ENCODE measurements at regions not wholly inside any gene's neighbourhood (a gene's known extent, or its start where the extent isn't known, plus 50 kb on each side); places are given as distances from the start of the nearest gene placed in this dataset.
A peak's percentile ranks its signal among the peaks of the same experiment; 100 is the strongest.

- DNase-seq, result no peak
Measured at GRCh38 chr16:51401673-51402072, 250.6 kb upstream of the SALL1 start.

DNA sequence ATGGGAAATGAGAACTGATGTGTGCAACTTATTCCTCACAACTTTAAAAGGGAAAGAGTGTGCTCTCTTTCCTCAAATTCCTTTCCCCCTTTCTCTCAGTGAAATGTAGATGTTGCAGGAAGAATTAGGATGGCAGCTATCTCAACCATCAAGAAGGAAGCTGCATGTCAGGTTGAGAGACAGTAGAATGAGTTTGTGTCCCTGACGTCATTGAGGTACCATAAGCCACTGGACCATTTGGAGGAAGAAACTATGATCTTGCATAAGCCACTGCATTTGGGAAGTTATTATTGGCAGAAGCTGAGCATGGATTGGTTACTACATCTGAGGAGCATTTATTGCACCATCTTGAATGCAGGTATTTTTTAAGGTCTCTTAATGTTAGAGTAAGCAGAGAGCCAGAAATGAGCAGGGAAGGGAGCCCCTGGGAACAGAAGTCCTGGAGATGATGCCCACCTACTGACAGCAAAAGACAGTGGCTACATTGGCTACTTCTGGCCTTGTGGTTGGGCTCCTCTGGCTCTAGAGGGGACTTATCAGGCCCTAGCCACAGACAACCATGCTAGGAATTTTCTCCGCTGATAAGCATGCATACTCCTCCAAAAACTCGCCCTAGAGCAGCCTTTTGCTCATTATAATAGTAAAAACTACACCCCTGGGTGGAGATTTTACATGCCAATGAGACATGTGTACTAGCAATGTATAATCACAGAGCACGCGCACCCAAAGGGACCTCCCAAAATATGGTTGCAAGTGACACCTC, 249.0 kb upstream of the SALL1 start:
- no peak for DNase-seq

GRCh38 chr16:51394421-51394820, 243.4 kb upstream of the SALL1 start:
- no peak for DNase-seq

DNA sequence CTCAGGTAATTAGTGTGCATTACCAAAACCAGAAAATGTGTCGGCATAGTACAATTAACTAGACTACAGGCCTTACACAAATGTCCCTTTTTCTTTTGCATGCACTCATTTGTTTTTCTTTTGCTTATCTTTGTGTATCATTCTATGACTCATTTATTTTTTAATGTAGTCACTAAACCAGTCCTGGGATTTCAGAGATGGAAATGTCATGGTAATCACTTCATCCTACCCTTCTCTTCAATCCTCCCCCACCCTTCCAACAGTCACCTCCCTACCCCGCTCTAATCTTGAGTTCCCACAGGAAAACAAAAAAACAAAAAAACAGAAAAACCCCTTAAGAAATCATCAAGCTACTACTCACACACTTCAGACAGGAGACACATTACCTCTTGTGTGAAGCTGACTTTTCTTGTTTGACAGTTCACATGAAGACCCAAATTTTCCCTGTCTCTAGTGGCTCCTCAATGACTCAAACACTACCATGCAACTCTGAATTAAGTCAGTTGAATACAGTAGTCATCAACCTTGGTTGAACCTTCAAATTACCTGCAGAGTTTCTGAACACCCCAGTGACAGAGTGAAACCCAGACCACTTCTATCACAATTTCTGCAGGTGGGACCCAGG, 242.4 kb upstream of the SALL1 start:
- no peak for DNase-seq

GRCh38 chr16:51392521-51393187, 241.6 kb upstream of the SALL1 start:
- no peak for DNase-seq

- DNase-seq, result no peak
Measured at GRCh38 chr16:51391798-51392511, 240.9 kb upstream of the SALL1 start.

- no peak for DNase-seq
Measured at GRCh38 chr16:51390877-51391276, 239.8 kb upstream of the SALL1 start.

- DNase-seq, result no peak
Measured at GRCh38 chr16:51389881-51390280, 238.8 kb upstream of the SALL1 start.

DNA sequence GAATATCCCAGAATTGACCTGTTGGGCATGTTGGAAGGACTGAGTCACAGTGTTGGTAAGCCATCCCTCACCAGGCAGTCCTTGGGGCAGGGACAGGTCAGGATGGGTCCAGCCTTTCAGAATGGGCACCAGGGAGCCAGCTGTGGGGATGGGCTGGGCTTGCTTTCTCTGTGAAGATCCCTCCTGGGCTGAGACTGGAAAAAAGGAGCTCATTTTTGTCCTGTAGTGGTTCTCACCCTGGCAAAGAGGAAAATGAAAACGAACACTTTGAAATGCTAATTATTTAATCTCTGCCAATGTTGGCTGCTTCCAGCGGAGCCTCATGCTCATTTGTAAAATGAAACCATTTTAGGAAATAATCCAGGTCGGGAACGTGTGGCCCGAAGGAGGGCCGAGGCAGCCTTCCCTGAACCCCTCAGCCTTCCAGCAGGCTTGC, 237.5 kb upstream of the SALL1 start:
- DNase-seq, result no peak

DNA sequence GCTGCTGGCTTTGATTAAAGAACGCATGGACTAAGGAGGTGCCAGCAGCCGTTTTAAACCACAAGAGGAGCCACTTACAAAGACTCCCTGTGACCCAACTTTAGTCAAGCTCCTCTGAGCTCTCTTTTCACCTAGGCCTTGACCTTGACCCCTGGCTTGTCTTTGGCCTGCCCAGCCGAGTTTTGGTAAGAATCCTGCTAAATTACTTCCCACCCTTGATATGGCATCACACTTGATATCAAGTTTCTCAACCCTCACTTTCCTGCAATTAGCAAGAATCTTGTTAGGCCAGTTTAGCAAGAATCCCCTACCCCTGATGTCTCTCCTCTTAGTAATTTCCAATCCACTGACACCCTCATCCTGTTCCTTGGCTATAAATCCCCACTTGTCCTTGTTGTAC, 232.8 kb upstream of the SALL1 start:
- DNase-seq, result peak; percentile 3

DNA sequence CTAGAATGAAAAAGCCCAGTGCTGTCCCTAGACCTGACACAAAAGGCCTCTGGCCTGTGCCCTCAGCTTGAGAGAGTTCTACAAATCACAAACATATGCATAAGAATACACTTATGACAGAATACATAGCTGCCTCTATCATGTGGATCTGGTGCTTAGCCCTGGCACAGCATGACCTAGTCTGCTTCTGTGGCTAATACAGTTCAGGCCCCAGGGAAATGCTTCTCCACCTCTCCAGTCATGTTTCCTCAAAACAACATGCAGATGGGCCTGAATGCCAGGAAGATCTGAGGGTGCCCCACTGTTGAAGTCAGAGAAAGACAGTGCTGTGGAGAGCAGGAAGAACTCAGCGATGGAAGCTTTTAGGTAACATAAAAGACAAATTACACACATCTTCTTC, 231.9 kb upstream of the SALL1 start:
- no peak for DNase-seq

DNA sequence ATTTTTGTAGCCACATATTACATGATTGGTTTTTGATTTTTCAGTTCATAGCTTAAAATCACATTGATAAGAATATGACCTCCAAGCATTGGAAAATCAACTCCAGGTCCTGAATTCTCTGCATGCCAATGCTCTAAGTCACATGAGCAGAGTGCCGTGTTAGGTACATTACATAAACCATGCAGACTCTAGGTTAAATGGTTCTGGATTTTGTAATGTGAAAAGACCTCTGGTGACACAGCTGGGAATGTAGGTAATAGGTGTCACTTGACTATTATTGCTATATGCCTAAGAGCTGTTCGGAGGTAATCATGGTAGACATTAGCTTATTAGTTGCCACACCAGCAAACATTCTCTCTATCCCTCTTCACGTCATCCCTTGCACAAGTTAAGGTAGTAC, 231.1 kb upstream of the SALL1 start:
- DNase-seq, result no peak

DNA sequence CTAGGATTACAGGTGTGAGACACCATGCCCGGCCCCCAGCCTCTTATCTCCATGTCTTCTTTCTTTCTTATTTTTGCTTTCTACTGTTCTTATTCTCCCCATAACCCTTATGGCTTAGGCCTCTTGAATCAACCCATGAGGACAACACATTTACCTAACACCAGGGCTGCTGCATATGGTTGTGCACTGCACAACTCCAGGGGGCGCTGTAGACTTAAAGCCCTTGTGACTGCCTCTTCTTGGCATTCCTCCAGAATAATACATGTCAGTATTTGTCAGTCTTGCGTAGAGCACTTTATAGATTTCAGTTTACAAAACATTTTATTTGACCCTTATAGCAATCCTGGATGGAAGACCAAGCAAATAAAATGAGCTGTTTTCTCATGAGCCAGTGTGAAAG, 225.0 kb upstream of the SALL1 start:
- no peak for DNase-seq

DNA sequence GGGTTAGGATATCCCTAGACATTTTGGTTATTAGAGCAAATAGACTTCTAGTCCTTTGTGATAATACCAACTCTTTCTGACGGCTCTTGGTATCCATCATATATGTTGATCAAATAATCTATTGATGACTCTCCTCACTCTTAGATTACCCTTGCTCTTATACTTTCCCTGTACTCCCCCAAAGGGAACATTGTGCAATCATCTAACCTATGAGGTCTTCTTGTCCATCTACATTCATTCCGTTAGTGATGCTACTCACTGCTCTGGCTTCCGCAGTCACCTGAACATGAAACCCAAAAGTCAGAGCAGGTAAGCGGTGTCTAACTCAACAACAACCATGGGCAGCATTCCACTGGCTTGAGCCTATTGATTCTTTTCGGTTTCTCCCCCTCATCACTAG, 223.7 kb upstream of the SALL1 start:
- no peak for DNase-seq

DNA sequence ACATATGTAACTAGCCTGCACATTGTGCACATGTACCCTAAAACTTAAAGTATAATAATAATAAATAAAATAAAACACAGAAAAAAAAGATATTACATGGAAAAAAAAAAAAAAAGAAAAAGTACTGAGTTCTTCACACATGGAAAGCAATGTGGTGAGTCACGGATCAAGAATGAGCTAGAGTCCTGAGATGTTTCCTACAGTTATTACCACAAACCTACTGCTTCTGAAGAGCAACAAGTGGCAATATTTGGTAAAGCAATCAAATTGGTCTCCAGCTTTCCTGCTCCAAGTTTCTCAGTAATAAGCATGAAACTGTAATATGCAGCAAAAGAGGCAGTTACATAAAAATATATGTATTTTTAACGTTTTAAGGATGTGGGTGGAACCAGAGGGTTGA, 223.3 kb upstream of the SALL1 start:
- DNase-seq, result no peak

- no peak for DNase-seq
Measured at GRCh38 chr16:51365715-51366114, 214.6 kb upstream of the SALL1 start.

GRCh38 chr16:51359141-51359955, 208.3 kb upstream of the SALL1 start:
- no peak for DNase-seq

DNA sequence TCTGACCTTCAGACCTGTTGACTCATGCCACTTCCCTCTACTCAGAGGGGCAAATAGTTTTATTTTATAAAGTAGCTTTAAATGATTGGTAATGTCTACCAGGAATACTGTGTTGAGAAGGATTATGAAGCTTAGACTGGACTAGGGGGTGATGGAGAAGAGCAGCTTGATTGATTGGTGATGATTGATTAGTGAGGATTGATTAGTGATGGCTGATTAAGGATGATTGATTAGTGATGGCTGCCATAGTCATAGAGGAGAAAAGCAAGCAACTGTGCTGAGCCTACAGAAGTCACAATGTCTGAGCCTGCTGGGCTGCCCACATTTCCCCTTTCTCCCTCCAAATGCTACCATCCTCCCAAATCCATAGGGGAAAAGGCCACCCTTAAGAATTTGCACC, 206.8 kb upstream of the SALL1 start:
- no peak for DNase-seq

GRCh38 chr16:51355875-51356274, 204.8 kb upstream of the SALL1 start:
- no peak for DNase-seq

- DNase-seq, result no peak
Measured at GRCh38 chr16:51355195-51355594, 204.1 kb upstream of the SALL1 start.

- DNase-seq, result no peak
Measured at GRCh38 chr16:51353055-51353454, 202.0 kb upstream of the SALL1 start.

- DNase-seq, result no peak
Measured at GRCh38 chr16:51349626-51350025, 198.6 kb upstream of the SALL1 start.

DNA sequence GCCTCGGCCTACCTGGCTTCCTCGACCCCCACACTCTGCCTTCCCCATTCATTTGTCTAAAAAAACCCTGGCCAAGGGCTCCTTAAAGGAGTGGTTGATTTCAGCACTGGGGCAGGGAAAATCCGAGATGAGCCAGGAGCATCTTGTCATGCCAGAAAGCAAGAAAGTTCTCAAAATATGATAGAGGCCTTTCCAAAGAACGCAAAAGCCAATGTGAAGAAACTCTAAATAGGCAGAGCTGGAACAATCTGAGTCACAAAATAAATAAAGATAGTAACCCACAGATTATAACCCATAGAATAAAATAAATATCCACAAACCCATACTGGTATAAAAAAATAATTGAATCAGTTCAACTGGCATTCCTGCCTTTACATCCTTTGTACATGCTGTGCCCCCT, 192.3 kb upstream of the SALL1 start:
- no peak for DNase-seq
